ENCODE measurements at regions not wholly inside any gene's neighbourhood (a gene's known extent, or its start where the extent isn't known, plus 50 kb on each side); places are given as distances from the start of the nearest gene placed in this dataset.
A peak's percentile ranks its signal among the peaks of the same experiment; 100 is the strongest.

GRCh38 chr7:12456506-12456905 is 52.8 kb upstream of the VWDE start:
- TF ChIP-seq CTCF (IDR thresholded peaks at IDR 0.05; ENCODE audit: low read depth, low read length, missing control alignments), result no peak
- Histone ChIP-seq H3K27me3 (replicated peaks) (no peaks in the 10 kb centered on the region), H3K27ac (no peak overlapping the region), H3K36me3 (replicated peaks) (no peaks in the 10 kb centered on the region), H3K4me3 (ENCODE audit: low read depth, low read length) (no peak overlapping the region)
- no peak for DNase-seq
- in situ Hi-C loops (cut with HindIII; ENCODE audit: low pct_ligation_motif_present, low sequenced_read_pairs), result no loop called here

- Histone ChIP-seq H3K36me3 (replicated peaks) (no peaks in the 10 kb centered on the region), H3K4me3 (ENCODE audit: low read depth, low read length) (no peak overlapping the region), H3K27me3 (replicated peaks) (no peaks in the 10 kb centered on the region), H3K27ac (no peak overlapping the region)
- in situ Hi-C loops (cut with HindIII; ENCODE audit: low pct_ligation_motif_present, low sequenced_read_pairs), result no loop called here
- peak; percentile 68 for TF ChIP-seq CTCF (IDR thresholded peaks at IDR 0.05; ENCODE audit: low read depth, low read length, missing control alignments)
- peak; percentile 57 for DNase-seq
Observed at GRCh38 chr7:12458520-12459131, 55.0 kb upstream of the VWDE start.

- DNase-seq, result no peak
- no peak overlapping the region for H3K27ac ChIP-seq
- no peak for TF ChIP-seq CTCF (IDR thresholded peaks at IDR 0.05; ENCODE audit: low read depth, low read length, missing control alignments)
Observed at GRCh38 chr7:12467837-12468236, 64.2 kb upstream of the VWDE start.

GRCh38 chr7:12469568-12469967 is 65.9 kb upstream of the VWDE start:
- no peak for DNase-seq
- in situ Hi-C loops (cut with HindIII; ENCODE audit: low pct_ligation_motif_present, low sequenced_read_pairs), result no loop called here
- no peak overlapping the region for H3K4me3 ChIP-seq (ENCODE audit: low read depth, low read length)
- no peaks in the 10 kb centered on the region for H3K36me3 ChIP-seq (replicated peaks)
- H3K27ac ChIP-seq, result no peak overlapping the region
- TF ChIP-seq CTCF (IDR thresholded peaks at IDR 0.05; ENCODE audit: low read depth, low read length, missing control alignments), result no peak
- H3K27me3 ChIP-seq (replicated peaks), result no peaks in the 10 kb centered on the region

More at GRCh38 chr7:12467837-12468236, 64.2 kb upstream of the VWDE start:
- Histone ChIP-seq H3K27me3 (replicated peaks) (no peaks in the 10 kb centered on the region), H3K4me3 (ENCODE audit: low read depth, low read length) (no peak overlapping the region), H3K36me3 (replicated peaks) (no peaks in the 10 kb centered on the region)
- in situ Hi-C loops (cut with HindIII; ENCODE audit: low pct_ligation_motif_present, low sequenced_read_pairs), result no loop called here

GRCh38 chr7:12470930-12471329 is 67.3 kb upstream of the VWDE start:
- in situ Hi-C loops (cut with HindIII; ENCODE audit: low pct_ligation_motif_present, low sequenced_read_pairs), result no loop called here
- Histone ChIP-seq H3K27me3 (replicated peaks) (no peaks in the 10 kb centered on the region), H3K4me3 (ENCODE audit: low read depth, low read length) (no peak overlapping the region), H3K36me3 (replicated peaks) (no peaks in the 10 kb centered on the region), H3K27ac (no peak overlapping the region)
- DNase-seq, result no peak
- no peak for TF ChIP-seq CTCF (IDR thresholded peaks at IDR 0.05; ENCODE audit: low read depth, low read length, missing control alignments)

GRCh38 chr7:12474035-12474434 is 70.4 kb upstream of the VWDE start:
- in situ Hi-C loops (cut with HindIII; ENCODE audit: low pct_ligation_motif_present, low sequenced_read_pairs), result no loop called here
- H3K4me3 ChIP-seq (ENCODE audit: low read depth, low read length), result no peak overlapping the region
- TF ChIP-seq CTCF (IDR thresholded peaks at IDR 0.05; ENCODE audit: low read depth, low read length, missing control alignments), result no peak

More at GRCh38 chr7:12474035-12474434, 70.4 kb upstream of the VWDE start:
- no peaks in the 10 kb centered on the region for H3K27me3 ChIP-seq (replicated peaks)
- no peaks in the 10 kb centered on the region for H3K36me3 ChIP-seq (replicated peaks)
- DNase-seq, result no peak
- no peak overlapping the region for H3K27ac ChIP-seq
